Fibroblast of lung (primary cell): ENCODE measurements at regions not wholly inside any gene's neighbourhood (a gene's known extent, or its start where the extent isn't known, plus 50 kb on each side); places are given as distances from the start of the nearest gene placed in this dataset.

Experiments used
- DNase-seq, 2 donors: peaks; one replicate each; pipeline versions ENCODE4 v3.0.0 to v3.0.0-alpha.2; 2010; ENCODE audit warnings: low read depth in 2 of 2
- H2AFZ ChIP-seq: 2 replicates; pipeline ENCODE4 v1.5.1; 2012; ENCODE audit warnings: low read length, control low read depth, inconsistent platforms
- H3K27ac ChIP-seq: 2 replicates; pipeline ENCODE4 v1.5.1; 2011; ENCODE audit warnings: low read length, control low read depth; ENCODE audit not compliant: insufficient read depth
- H3K27me3 ChIP-seq: 2 replicates; pipeline ENCODE4 v1.5.1; 2011; ENCODE audit warnings: mild to moderate bottlenecking, low read length; ENCODE audit not compliant: control insufficient read depth, insufficient read depth
- H3K36me3 ChIP-seq: 2 replicates; pipeline ENCODE4 v1.5.1; 2011; ENCODE audit warnings: low read length; ENCODE audit not compliant: control insufficient read depth, insufficient read depth
- H3K4me1 ChIP-seq: 2 replicates; pipeline ENCODE4 v1.5.1; 2011; ENCODE audit warnings: low read length; ENCODE audit not compliant: control insufficient read depth, insufficient read depth; ENCODE audit errors: extremely low read depth
- H3K4me2 ChIP-seq: 2 replicates; pipeline ENCODE4 v1.5.1; 2011; ENCODE audit warnings: low read length, control low read depth; ENCODE audit not compliant: insufficient read depth; ENCODE audit errors: extremely low read depth
- H3K4me3 ChIP-seq, 4 experiments: fragments of 200-600 bp in 1 of 4; sonication (generic) in 1 of 4; replicated peaks in 1 of 4; 2 replicates each; pipeline ENCODE4 v1.5.1; 2011 to 2016; ENCODE audit warnings: low read length in 4 of 4, low read depth in 3 of 4, mild to moderate bottlenecking in 3 of 4, control low read depth in 2 of 4, inconsistent platforms in 1 of 4, mixed read lengths in 1 of 4; ENCODE audit not compliant: insufficient read depth in 1 of 4; ENCODE audit errors: control extremely low read depth in 1 of 4
- H3K79me2 ChIP-seq: 2 replicates; pipeline ENCODE4 v1.5.1; 2012; ENCODE audit warnings: mild to moderate bottlenecking, low read length, inconsistent platforms; ENCODE audit not compliant: control insufficient read depth, insufficient read depth
- H3K9ac ChIP-seq: 2 replicates; pipeline ENCODE4 v1.5.1; 2011; ENCODE audit warnings: mild to moderate bottlenecking, low read length, control low read depth; ENCODE audit not compliant: insufficient read depth
- H3K9me3 ChIP-seq: 2 replicates; pipeline ENCODE4 v1.5.1; 2012; ENCODE audit warnings: low read depth, low read length; ENCODE audit not compliant: control insufficient read depth, insufficient read depth
- H4K20me1 ChIP-seq: 2 replicates; pipeline ENCODE4 v1.5.1; 2011; ENCODE audit warnings: low read length; ENCODE audit not compliant: control insufficient read depth, insufficient read depth; ENCODE audit errors: extremely low read depth
- EZH2 ChIP-seq: IDR thresholded peaks from 2 replicates; pipeline ENCODE4 v1.5.1; 2012; ENCODE audit warnings: low read length, control low read depth, mild to moderate bottlenecking; ENCODE audit errors: missing control alignments
- TF ChIP-seq, protein P1 (sequence below), 2 donors: IDR thresholded peaks in 1 of 2; conservative IDR thresholded peaks in 1 of 2; 1 replicate in 1 of 2; 2 replicates in 1 of 2; pipeline ENCODE4 v1.5.1; 2011 to 2012; ENCODE audit warnings: low read length in 2 of 2, control low read depth in 1 of 2, inconsistent platforms in 1 of 2, low read depth in 1 of 2, mild to moderate bottlenecking in 1 of 2

DNA sequence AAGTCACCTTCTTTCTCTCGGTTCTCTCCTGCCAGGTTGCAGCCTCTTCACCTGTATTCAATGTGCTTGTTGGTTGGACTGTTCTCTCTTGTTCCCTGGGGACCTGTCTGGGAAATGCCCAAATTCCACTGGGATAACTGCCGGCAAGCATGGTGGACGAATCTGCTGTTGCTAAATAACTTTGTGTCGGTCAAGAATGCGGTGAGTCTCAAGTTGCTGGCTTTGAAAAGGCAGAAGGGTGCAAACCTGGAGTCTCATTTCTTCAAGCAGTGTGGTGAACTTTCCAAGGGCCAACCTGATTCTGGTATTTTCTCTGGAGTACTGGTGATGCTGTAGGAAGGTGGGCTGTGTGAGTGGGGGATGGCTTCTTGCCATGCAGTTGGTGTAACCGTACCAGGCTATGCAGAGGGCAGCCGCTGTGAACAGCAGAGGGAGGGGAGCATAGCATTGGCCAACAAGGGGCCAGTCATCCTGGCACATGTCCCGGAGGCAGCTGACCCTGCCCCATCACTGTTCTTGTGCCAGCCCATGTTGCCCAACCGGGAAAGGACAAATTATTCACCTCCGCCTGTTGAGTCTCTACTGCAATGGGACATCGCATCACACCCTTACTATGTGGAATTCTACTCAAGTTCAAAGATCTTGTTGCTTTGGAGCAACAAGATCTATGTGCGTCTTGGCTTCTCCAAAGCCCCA lies 88.1 kb upstream of the SEC11C start:
- TF ChIP-seq, protein P1, sequence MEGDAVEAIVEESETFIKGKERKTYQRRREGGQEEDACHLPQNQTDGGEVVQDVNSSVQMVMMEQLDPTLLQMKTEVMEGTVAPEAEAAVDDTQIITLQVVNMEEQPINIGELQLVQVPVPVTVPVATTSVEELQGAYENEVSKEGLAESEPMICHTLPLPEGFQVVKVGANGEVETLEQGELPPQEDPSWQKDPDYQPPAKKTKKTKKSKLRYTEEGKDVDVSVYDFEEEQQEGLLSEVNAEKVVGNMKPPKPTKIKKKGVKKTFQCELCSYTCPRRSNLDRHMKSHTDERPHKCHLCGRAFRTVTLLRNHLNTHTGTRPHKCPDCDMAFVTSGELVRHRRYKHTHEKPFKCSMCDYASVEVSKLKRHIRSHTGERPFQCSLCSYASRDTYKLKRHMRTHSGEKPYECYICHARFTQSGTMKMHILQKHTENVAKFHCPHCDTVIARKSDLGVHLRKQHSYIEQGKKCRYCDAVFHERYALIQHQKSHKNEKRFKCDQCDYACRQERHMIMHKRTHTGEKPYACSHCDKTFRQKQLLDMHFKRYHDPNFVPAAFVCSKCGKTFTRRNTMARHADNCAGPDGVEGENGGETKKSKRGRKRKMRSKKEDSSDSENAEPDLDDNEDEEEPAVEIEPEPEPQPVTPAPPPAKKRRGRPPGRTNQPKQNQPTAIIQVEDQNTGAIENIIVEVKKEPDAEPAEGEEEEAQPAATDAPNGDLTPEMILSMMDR (conservative IDR thresholded peaks at IDR 0.05 in 1 of 2, IDR thresholded peaks at IDR 0.05 in 1 of 2; ENCODE audit: low read depth in 1 of 2, low read length in 2 of 2): no peak
- TF ChIP-seq EZH2: no peak
- H3K4me1 ChIP-seq: no peaks in the 10 kb centered on the region
- peak in 1 of 2 donors; percentile 15 for DNase-seq
- H3K9me3 ChIP-seq: no peaks in the 10 kb centered on the region
- H3K4me3 ChIP-seq: no peak overlapping the region
- no peak overlapping the region for H3K27ac ChIP-seq
- H3K79me2 ChIP-seq: no peaks in the 10 kb centered on the region
- H3K36me3 ChIP-seq: no peaks in the 10 kb centered on the region
- H3K4me2 ChIP-seq: no peak overlapping the region
- no peaks in the 10 kb centered on the region for H3K27me3 ChIP-seq
- no peak overlapping the region for H2AFZ ChIP-seq
- no peaks in the 10 kb centered on the region for H4K20me1 ChIP-seq
- H3K9ac ChIP-seq: no peak overlapping the region

DNA sequence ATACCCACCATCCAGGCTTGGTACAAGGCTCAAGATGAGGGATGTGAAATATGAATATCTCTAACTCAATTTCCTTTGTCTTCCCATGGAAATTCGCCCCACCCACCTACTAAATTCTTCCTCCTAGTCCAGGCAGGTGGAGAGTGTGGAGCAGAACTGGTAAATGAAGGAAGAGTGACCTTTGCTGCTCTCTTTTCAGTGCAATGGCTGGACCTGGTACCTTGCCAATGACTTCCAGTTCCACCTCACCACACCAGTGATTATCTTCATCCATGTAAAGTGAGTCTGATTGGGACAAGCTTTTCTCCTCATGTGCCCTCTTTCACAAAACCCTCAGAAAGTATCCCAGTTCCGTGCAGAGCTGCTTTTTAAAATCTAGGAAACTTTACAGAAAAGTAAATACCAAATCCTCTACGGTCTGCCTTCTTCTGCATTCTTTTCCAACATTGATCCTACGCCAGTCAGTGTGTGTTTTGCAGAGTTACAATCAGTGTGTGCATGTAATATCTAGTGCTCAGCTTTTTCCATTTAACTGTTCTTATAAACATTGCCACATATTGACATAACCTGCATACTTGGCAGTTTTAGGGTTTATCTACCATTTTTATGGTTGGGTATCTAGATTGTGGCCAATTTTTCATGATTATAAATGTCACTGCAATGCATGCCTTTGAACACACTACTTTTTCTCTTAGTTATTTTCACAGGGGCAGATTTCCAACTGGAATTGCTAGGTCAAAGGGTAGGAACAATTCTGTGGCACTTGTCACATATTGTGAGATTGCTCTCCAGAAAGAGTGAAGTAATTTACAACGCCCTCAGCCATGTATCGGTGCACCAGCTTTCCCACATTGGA lies 86.5 kb upstream of the SEC11C start:
- Histone ChIP-seq H3K9me3 (no peaks in the 10 kb centered on the region), H3K27ac (no peak overlapping the region), H3K27me3 (no peaks in the 10 kb centered on the region), H3K4me3 (no peak overlapping the region), H4K20me1 (no peaks in the 10 kb centered on the region), H3K4me1 (no peaks in the 10 kb centered on the region), H3K9ac (no peak overlapping the region), H3K79me2 (no peaks in the 10 kb centered on the region), H3K36me3 (no peaks in the 10 kb centered on the region), H3K4me2 (no peak overlapping the region), H2AFZ (no peak overlapping the region)
- no peak for TF ChIP-seq EZH2
- TF ChIP-seq, protein P1 (conservative IDR thresholded peaks at IDR 0.05 in 1 of 2, IDR thresholded peaks at IDR 0.05 in 1 of 2; ENCODE audit: low read depth in 1 of 2, low read length in 2 of 2): no peak
- peak in 1 of 2 donors; percentile 71 for DNase-seq

DNA sequence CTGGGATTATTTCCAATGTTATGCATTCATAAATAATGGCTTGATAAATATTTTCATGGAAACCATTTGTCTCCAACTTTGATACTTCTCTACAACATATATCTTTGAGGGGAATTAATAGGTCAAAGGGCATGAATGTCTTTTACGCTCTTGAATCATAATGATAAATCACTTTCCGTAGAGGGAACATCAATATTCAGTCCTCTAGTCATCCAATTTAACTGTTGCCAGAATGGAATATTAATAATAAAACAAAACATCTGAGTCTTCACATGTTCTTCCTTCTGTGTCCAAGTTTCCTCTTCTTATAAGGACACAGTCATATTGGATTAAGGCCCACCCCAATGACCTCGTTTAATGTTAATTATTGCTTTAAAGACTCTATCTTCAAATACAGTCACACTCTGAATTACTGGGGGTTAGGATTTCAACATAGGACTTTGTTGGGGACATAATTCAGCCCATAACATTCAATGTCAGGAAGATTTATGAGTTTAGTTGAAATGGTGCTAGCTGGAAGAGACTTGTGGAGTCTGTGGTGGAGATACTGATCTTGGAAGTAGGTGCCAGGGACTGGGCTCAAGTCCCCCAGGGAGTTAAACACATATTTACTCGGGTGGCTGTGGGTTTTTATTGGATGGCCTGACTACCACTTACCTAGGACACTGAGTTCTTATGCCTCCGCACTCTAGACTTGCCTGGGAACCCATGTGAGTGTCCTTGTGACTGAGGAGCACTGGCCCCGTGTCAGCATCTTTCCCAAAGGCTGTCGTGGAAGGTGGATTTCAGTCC lies 85.0 kb upstream of the SEC11C start:
- Histone ChIP-seq H3K79me2 (no peaks in the 10 kb centered on the region), H3K4me1 (no peaks in the 10 kb centered on the region), H3K9ac (no peak overlapping the region), H3K36me3 (no peaks in the 10 kb centered on the region), H4K20me1 (no peaks in the 10 kb centered on the region), H3K27me3 (no peaks in the 10 kb centered on the region), H3K4me3 (no peak overlapping the region), H2AFZ (no peak overlapping the region), H3K9me3 (no peaks in the 10 kb centered on the region), H3K4me2 (no peak overlapping the region), H3K27ac (no peak overlapping the region)
- DNase-seq: peak in 1 of 2 donors; percentile 67
- TF ChIP-seq EZH2: no peak
- TF ChIP-seq, protein P1 (conservative IDR thresholded peaks at IDR 0.05 in 1 of 2, IDR thresholded peaks at IDR 0.05 in 1 of 2; ENCODE audit: low read depth in 1 of 2, low read length in 2 of 2): no peak
